Type B pancreatic cell (in vitro differentiated cells): ENCODE measurements at regions not wholly inside any gene's neighbourhood (a gene's known extent, or its start where the extent isn't known, plus 50 kb on each side); places are given as distances from the start of the nearest gene placed in this dataset.

Source experiments
- DNase-seq: peaks from one replicate; pipeline ENCODE4 v3.0.0; 2021; ENCODE audit warnings: mixed read lengths; ENCODE audit not compliant: unreplicated experiment; ENCODE audit errors: extremely low spot score
- H3K27ac Mint-ChIP-seq: 2 replicates; pipeline ENCODE4 v1.8.0; 2021; ENCODE audit warnings: mild to moderate bottlenecking, mixed read lengths
- H3K27me3 Mint-ChIP-seq: 2 replicates; pipeline ENCODE4 v1.8.0; 2021; ENCODE audit warnings: mixed read lengths
- H3K36me3 Mint-ChIP-seq: 2 replicates; pipeline ENCODE4 v1.8.0; 2021; ENCODE audit warnings: mixed read lengths
- H3K4me1 Mint-ChIP-seq: one replicate; pipeline ENCODE4 v1.8.0; 2021; ENCODE audit warnings: mixed read lengths; ENCODE audit not compliant: unreplicated experiment
- H3K4me3 Mint-ChIP-seq: 2 replicates; pipeline ENCODE4 v1.8.0; 2021; ENCODE audit warnings: mild to moderate bottlenecking, mixed read lengths
- H3K9me3 Mint-ChIP-seq: 2 replicates; pipeline ENCODE4 v1.8.0; 2021; ENCODE audit warnings: mixed read lengths
- CTCF ChIP-seq: fragments of 200-600 bp; sonication (generic); conservative IDR thresholded peaks from 2 replicates; pipeline ENCODE4 v1.5.0; 2021; ENCODE audit warnings: antibody characterized with exemption, mild to moderate bottlenecking

- H3K27me3 Mint-ChIP-seq, result peaks cover 4% of the 10 kb centered on the region
- no peak overlapping the region for H3K27ac Mint-ChIP-seq
Observed at GRCh38 chr1:165052936-165053335, 303.6 kb downstream of the LMX1A start.

GRCh38 chr1:165052431-165052830 is 304.1 kb downstream of the LMX1A start:
- Mint-ChIP-seq H3K4me3 (no peak overlapping the region), H3K4me1 (no peaks in the 10 kb centered on the region), H3K27ac (no peak overlapping the region), H3K27me3 (peaks cover 4% of the 10 kb centered on the region), H3K9me3 (no peaks in the 10 kb centered on the region), H3K36me3 (no peaks in the 10 kb centered on the region)
- no peak for TF ChIP-seq CTCF
- no peak for DNase-seq

More at GRCh38 chr1:165052936-165053335, 303.6 kb downstream of the LMX1A start:
- Mint-ChIP-seq H3K36me3 (no peaks in the 10 kb centered on the region), H3K4me3 (no peak overlapping the region), H3K4me1 (no peaks in the 10 kb centered on the region), H3K9me3 (no peaks in the 10 kb centered on the region)
- no peak for DNase-seq
- no peak for TF ChIP-seq CTCF

GRCh38 chr1:165050246-165050645 is 306.3 kb downstream of the LMX1A start:
- Mint-ChIP-seq H3K4me1 (no peaks in the 10 kb centered on the region), H3K36me3 (no peaks in the 10 kb centered on the region), H3K27me3 (peaks cover 4% of the 10 kb centered on the region), H3K9me3 (no peaks in the 10 kb centered on the region), H3K27ac (peak overlapping the region; percentile 14), H3K4me3 (no peak overlapping the region)
- DNase-seq, result no peak
- TF ChIP-seq CTCF, result no peak

- H3K27me3 Mint-ChIP-seq, result peaks cover 4% of the 10 kb centered on the region
- DNase-seq, result no peak
- no peak for TF ChIP-seq CTCF
- no peak overlapping the region for H3K4me3 Mint-ChIP-seq
- no peak overlapping the region for H3K27ac Mint-ChIP-seq
- H3K9me3 Mint-ChIP-seq, result no peaks in the 10 kb centered on the region
- no peaks in the 10 kb centered on the region for H3K4me1 Mint-ChIP-seq
- H3K36me3 Mint-ChIP-seq, result no peaks in the 10 kb centered on the region
Observed at GRCh38 chr1:165047994-165048393, 308.5 kb downstream of the LMX1A start.

GRCh38 chr1:165045902-165046301 is 310.6 kb downstream of the LMX1A start:
- Mint-ChIP-seq H3K4me3 (no peak overlapping the region), H3K36me3 (no peaks in the 10 kb centered on the region), H3K27ac (no peak overlapping the region), H3K4me1 (no peaks in the 10 kb centered on the region), H3K27me3 (peaks cover 4% of the 10 kb centered on the region), H3K9me3 (no peaks in the 10 kb centered on the region)
- DNase-seq, result no peak
- TF ChIP-seq CTCF, result no peak

GRCh38 chr1:165040641-165041040 is 315.9 kb downstream of the LMX1A start:
- Mint-ChIP-seq H3K4me1 (no peaks in the 10 kb centered on the region), H3K36me3 (no peaks in the 10 kb centered on the region), H3K27ac (no peak overlapping the region), H3K27me3 (no peaks in the 10 kb centered on the region), H3K9me3 (no peaks in the 10 kb centered on the region), H3K4me3 (no peak overlapping the region)
- TF ChIP-seq CTCF, result no peak
- DNase-seq, result no peak
